ENCODE measurements at regions not wholly inside any gene's neighbourhood (a gene's known extent, or its start where the extent isn't known, plus 50 kb on each side); places are given as distances from the start of the nearest gene placed in this dataset.

- TF ChIP-seq, protein P1, sequence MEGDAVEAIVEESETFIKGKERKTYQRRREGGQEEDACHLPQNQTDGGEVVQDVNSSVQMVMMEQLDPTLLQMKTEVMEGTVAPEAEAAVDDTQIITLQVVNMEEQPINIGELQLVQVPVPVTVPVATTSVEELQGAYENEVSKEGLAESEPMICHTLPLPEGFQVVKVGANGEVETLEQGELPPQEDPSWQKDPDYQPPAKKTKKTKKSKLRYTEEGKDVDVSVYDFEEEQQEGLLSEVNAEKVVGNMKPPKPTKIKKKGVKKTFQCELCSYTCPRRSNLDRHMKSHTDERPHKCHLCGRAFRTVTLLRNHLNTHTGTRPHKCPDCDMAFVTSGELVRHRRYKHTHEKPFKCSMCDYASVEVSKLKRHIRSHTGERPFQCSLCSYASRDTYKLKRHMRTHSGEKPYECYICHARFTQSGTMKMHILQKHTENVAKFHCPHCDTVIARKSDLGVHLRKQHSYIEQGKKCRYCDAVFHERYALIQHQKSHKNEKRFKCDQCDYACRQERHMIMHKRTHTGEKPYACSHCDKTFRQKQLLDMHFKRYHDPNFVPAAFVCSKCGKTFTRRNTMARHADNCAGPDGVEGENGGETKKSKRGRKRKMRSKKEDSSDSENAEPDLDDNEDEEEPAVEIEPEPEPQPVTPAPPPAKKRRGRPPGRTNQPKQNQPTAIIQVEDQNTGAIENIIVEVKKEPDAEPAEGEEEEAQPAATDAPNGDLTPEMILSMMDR (conservative IDR thresholded peaks at IDR 0.05 in 1 of 2, IDR thresholded peaks at IDR 0.05 in 1 of 2; ENCODE audit: low read depth in 1 of 2, low read length in 2 of 2) = no peak
- TF ChIP-seq EZH2 (IDR thresholded peaks at IDR 0.05; ENCODE audit: low read length, missing control alignments) = no peak
Observed at GRCh38 chr2:84234103-84234502, 225.0 kb downstream of the SUCLG1 start.

All from fibroblast of lung (primary cell).